HG03457 (cell line): ENCODE measurements at regions not wholly inside any gene's neighbourhood (a gene's known extent, or its start where the extent isn't known, plus 50 kb on each side); places are given as distances from the start of the nearest gene placed in this dataset.

Source experiments
- ATAC-seq: cut with Tn5 transposase; IDR thresholded peaks from one replicate; pipeline ENCODE4 v1.9.1; 2021; ENCODE audit warnings: moderate number of reproducible peaks; ENCODE audit not compliant: unreplicated experiment

DNA sequence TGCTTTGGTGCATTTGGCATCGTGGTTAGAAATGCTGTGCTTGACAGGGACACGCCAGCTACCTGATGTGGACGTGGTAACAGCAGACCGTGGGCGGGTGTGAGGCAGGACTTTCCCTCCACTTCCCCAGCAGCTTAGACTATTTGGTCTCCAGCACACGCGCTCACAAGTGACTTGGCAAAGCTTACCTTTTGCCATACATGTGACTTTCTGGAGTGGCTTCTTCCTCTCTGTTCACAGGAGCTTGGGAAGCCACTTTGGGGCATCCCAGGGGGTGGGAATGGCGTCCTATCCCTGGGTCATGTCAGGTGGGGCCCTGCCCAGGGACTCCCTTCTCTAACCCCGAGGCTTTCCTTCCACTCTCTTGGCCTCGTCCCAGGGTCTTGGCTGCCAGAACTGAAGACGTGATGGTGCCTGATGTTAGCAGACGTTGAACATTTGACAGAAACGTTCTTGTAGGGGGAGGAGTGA lies 228.7 kb upstream of the KLF6 start:
- ATAC-seq = peak; percentile 53

DNA sequence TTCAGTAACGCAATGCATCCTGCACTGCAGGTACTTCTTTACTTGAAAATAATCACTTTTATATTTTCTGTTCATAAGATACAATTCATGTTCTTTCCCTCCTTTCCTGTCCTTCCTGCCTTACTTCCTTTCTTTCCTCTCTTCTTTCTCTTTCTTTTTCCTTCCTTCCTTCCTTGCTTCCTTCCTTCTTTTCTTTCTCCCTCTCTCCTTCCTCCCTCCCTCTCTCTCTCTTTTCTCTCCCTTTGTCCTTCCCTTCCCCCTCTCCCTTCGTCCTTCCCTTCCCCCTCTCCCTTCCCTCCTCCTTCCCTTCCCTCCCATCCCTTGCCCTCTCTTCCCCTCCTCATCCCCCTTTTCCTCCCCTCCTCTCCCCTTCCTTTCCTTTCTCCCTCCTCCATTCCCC lies 227.8 kb upstream of the KLF6 start:
- ATAC-seq = no peak

DNA sequence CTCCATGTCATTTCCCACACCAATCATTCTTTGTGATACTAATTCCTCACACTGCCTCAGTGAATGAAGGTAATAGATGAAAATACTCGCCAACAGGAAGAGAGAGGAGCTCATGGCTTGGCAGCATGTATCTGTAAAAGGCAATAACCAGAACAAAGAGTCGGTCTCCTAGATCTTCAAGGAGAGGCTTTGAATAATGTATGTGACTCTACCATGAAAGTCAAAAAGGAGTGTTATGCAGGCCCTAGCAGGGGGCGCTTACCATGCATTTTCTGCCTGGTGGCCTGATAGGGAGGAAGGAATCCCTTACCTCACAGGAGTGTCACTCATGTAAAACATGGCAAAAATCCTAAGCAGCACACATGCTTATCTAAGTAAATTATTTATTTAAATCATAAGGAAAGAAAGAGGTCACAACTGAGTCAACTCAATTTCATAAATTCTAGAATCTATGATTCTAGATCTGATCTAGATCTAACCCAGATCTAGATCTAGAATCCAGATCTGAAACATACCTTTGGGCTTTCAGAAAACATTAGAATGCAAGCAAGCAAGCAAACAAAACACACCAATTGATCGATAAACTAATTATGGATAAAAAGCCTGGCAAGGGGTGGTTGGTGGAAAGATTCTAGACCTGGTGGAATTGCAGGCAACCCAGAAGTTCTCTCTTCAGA lies 226.3 kb upstream of the KLF6 start:
- ATAC-seq = no peak

DNA sequence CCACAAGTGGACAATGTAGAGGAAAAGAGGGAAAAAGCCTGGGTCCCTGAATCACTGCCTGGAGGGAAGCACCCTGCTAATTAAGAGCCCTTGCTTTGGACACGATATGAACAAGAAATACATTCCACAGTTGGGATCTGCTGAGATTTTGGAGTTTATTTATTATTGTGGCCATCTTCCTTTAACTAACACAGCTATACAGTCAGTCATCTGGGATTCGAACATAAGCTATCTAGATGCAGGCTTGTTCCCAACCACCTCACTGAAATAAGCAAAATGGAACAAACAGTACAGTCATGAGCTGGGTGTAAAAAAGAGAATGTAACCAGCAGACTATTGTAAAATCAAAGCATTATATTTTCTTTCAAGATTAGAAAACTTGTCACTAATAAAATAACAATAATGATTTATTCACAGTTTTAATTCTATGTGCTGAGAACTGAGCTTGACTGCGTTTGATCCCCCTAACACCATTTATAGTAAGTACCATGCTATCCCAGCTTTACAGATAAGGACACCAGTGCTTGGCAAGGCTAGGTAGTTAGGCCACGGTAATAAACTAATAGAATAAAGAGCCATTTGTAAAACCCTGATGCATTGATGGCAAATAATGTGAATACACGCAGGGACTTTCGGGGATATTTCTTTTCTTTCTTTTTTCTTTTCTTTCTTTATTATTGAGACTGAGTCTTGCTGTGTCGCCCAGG lies 223.8 kb upstream of the KLF6 start:
- ATAC-seq = no peak

DNA sequence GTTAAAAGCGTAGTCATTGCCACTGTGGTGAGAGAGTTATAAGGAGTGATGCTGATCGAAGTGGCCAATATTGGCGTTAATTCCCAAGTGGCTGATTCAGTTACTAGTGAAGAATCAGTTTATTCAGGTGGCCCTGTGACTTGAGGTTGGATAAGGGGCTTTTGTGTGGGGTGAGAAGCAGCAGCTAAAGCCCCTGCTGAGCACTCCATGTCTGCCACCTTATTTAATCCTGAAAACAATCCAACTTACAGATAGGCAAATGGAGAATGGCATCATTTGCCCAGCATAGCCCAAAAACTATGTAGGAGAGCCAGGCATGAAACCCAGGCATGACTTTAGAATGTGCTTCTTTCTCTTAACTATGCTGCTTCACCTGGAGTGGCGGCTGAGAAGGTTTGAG lies 222.8 kb upstream of the KLF6 start:
- ATAC-seq = no peak

DNA sequence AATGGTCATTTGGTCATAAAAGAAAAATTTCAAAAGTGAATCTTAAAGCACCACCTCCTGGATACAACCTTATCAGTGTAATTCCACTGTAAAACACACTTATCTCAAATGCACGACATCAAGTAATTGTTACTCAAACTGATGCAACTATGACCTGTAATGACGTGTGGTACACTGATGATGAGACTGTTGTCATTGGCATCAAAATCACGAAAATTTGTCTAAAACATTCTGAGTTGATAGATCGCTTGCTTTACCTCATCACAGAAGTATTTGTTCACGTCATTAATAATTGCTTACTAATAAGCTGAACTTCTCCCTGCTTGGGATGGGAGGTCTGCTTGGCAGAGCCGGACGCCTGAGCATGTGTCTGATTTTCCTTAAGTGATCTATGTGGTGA lies 221.8 kb upstream of the KLF6 start:
- ATAC-seq = no peak

DNA sequence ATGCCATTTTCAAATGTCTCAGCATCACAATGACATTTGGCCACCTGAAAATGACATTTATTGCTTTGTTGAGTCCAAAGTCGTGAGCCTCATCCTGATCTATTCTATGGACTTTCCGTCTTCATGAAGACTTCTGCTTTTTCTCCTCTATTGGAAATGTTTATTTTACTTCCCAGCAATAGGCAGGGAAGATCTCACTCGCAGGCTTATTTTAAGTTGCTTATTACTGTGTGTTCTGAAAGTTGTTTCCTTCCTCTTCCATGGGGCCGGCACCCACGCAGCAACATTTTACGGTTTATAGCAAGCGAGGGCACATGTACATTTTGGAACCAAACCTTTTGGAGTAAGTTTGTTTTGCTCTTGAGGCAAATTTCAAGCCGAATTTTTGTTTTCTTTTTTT lies 221.0 kb upstream of the KLF6 start:
- ATAC-seq = no peak

DNA sequence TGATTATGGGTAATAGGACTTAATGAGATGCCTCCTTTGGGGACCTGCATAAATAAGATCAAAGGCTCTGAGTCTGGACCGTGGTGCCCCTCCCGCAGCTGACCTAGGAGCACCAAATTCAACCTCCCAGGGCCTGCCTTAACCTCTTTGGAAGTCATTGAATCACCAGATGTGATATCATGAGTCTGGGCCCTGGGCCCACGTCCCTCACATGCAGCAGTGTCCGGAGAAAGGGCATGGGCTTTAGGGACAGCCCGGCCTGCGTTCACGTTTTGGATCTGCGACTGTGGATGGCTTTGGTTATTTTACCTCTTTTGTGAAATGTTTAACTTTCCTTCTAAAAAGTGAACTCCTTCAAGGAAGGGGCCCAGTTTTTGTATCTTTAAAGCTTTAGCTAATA lies 220.0 kb upstream of the KLF6 start:
- no peak for ATAC-seq

DNA sequence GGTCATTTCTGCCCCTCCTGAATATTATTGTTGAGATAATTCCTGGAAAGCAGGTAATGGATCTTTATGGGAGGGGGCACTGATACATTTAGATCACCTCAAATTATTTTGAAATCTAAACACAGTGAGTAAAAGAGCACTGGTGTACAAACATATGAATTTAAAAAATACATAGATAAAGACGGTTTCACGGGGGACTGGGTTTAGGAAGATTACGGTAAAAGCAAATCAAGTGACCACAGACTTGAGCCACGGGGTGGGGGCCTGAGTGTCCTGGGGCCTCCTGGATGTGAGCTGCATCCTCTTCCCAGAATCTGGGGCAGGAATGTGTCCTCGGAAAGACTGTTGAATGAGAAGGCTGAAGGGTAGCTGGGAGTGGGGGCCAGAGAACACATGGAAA lies 219.1 kb upstream of the KLF6 start:
- ATAC-seq = no peak

DNA sequence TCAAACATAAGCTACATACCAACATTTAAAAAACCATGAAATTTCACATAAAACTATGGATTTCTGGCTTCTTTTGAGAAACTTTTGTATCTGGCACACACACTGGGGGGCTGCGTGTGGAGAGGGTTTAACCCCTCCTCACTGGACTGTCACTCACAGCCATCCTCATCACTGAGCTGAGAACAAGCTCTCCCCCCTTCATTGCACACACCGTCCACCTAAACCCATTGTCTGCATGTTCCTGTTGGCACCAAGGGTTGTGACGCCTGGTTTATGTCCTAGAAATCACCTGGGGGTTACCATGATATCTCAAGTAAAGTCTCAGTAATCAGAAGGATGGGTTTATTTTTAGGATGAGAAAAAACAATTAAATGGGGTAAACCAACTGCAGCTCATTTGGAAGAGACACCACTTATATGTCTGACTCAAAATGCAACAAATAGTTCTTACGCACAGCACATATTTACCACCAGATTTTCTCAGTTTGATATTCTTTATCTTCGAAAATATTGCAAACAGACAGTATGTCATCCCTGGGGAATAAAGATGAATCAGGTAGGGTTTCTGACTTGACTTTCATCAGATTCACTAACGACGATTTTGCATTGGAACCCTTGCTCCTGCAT lies 218.5 kb upstream of the KLF6 start:
- ATAC-seq = no peak

DNA sequence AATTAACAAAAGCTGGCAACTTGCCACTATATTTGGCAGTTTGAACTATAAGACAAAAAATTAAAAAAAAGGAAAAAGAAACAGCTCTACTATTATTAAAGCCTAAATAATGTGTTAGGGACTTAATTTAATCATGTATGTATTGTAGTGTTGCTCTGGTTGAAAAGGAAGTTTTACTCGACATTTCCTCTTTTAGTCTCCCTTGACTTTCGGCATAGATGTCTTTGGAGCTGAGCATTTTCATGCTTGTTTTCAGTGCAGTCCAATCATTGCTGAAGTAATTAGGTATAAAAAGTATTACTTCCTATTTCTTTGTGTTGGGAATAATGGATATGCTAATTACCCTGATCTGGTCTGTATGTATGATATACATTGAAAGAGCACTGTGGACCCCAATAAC lies 216.8 kb upstream of the KLF6 start:
- ATAC-seq = no peak

DNA sequence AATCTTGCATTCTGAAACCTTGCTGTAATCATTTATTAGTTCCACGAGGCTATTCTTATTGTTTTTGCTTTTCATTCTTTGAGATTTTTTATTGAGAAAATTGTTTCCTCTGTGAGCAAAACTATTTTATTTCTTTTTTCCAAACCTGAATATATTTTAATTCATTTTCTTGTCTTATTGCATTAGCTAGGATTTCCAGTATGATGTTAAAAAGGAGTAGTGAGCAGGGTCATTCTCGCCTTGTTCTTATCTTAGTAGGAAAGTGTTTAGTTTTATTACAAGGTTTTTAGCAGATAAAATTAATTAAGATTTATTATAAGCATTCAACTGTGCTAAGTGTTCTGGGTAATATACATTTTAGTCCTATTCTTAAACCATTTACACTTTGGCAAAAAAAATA lies 214.6 kb upstream of the KLF6 start:
- no peak for ATAC-seq

DNA sequence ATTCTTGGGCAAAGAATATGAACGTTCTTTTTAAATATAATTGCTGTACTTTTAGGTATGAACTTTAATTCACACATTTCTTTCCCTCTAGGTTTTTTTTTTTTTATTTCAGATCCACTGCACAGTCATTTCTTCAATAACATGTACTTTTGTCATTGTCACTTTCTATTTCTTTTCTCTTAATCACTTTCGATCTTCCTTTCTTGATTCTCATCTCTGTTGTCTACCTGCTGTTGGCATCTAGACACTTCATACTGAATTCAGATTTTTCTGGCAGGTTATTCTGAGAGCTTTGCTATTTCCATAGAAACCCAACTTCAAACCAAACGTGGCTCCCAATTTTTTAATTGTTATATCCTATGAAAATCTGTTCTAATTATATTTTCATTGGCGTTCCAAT lies 211.7 kb upstream of the KLF6 start:
- no peak for ATAC-seq

DNA sequence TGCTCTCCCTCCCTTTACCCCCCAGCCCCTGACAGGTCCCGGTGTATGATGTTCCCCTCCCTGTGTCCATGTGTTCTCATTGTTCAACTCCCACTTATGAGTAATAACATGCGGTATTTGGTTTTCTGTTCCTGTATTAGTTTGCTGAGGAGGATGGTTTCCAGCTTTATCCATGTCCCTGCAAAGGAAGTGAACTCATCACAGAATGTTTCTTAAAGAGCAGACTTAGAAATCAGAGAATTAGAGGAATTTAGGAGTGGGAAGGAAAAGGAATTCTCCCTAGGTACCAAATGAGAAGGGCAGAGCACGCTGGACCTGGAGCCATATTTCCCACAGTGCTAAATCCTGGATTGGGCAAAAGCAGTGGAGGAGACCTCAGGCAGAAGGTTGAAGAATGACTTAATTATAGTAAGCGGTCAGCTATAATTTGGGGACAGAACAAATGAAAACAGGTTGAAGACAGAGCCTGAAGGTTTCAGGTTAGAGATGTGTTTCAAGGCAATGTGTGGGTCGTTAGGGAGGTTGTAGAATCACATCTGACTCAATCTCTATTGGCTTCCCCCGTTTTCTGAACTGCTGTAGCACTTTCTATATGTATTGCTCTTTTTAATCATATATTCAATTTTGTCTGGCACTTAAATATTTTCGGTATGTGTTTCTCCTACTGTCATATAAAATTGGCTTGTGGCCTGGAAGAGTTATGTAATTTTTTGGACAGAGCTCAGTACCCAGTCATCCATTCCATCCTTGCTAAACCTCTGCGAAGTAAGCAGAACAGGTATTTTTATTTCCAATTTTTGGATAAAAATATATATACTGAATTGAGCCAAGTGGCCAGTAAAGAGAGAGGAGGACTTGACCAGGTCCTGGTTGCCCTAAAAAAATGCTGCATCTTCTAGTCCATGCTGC lies 210.5 kb upstream of the KLF6 start:
- no peak for ATAC-seq

DNA sequence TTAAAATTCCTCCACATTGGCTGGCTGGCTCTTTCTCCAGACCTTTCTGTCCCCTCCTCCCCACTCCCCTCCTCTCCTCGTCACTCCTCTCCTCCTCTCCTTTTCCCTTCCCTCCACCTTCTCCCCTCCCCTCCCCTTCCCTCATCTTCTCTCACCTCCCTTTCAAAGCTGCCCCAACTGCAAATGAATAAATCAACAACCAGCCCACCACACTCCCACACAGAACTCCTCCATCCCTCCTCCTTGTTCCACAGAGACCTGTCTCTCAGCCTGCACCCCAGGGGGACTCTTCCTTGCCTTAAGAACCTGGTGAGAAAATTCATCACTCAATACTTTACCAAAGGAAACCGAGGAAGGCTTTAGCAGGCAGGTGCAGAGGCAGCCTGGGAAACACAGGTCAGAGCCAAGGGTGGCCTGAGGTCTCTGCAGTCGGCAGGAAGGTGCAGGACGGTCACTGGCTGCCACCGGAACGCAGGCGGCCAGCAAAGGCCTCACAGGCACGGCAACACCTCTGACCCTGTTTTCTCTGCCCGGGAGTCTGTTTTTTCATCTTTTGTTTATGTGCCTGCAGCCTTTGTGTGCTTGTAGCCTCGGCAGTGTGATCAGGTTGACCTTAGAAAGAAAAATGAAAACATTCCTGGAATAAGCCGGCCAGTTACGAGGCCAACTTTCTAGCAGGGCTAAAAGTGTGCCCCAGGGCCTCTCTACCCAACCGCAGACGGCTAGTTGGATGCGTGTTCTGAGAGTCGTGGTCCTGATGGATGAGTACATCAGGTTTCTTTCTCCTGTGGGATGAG lies 207.6 kb upstream of the KLF6 start:
- ATAC-seq = no peak

DNA sequence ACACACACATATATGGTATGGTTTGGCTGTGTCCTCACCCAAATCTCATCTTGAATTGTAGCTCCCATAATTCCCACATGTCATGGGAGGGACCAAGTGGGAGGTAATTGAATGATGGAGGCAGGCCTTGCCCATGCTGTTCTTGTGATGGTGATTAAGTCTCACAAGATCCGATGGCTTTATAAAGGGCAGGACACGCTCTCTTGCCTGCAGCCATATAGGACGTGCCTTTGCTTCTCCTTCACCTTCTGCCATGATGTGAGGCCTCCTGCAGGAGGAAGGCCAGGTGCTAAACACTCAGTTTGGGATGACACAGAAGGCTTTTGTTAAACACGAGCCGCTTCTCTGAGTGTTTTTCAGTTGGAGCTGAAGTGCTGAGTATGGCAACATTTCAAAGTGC lies 205.3 kb upstream of the KLF6 start:
- ATAC-seq = no peak

DNA sequence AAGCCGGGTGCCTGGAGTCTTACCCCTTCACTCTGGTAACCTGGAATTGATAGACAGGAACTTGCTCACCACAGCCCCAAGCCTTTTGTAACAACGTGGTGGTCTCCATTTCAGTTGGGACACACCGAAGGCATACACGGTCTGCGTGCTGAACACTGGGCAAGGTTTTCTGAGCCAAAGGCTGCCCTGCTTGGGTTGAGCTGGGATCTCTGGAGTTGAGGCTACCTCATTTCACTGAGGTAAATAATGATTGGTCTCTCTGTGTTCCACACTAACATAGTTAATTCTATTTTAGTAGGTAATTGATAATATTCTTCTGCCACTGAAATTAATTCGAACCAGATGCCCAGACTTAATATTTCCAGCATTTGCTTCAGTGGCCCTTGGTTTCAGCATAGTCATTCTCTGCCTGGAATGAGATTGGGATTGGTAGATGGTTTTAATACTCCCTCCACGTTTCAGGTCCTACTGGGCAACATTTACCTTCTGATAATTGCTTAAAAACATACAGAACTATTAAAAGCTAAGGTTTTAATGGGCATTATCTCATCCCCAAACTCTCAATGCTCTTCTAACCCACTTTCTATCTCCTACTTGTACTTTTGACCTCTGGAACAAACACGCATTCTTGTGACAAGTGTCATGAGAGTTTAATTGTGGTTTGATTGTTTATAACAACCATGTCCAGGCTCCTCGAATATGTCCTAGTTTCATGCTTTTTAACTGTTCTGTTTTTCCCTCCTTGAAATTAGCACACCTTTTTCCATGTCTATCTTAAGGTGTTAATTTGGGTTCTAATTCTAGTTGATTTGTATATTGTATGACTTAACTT lies 202.3 kb upstream of the KLF6 start:
- ATAC-seq = no peak

DNA sequence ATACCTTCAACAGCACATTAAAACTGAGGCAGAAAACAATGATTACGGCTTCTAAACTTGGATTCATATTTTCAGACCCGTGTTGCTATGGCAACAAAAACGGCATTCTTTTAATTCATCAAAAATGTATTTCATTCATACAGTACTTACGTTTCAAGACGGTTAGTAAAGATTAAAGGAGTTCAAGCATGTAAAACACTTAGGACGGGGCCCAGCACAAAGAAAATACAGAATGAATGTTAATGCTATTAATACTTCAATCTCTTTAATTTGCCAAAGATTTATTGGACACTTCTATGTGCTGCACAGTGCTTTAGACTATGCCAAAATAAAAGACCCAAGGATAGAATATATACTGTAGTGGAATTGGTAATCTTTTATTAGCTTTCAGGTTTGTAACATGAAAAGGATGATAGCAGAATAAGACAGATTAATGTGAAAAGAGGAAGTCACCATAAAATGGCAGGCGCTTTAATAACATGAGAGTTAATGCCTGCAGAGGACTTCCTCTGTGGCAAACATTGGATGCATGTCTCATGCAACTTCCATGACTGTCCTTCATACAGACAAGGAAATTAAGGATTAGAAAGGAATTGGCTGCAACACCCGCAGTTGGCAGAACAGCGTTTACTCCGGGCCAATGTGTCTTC lies 201.6 kb upstream of the KLF6 start:
- ATAC-seq = no peak
